A673 (cell line): ENCODE measurements at regions not wholly inside any gene's neighbourhood (a gene's known extent, or its start where the extent isn't known, plus 50 kb on each side); places are given as distances from the start of the nearest gene placed in this dataset.

ENCODE experiments used
- CTCF ChIP-seq: fragments of 300-800, 200-600 bp; sonication (generic); conservative IDR thresholded peaks from 2 replicates; pipeline ENCODE4 v1.5.1; 2017; ENCODE audit warnings: low read depth, mild to moderate bottlenecking, antibody characterized with exemption, low read length, moderate library complexity, mixed read lengths
- EZH2 ChIP-seq: fragments of 200-600 bp; sonication (generic); IDR thresholded peaks from 2 replicates; pipeline ENCODE4 v1.6.1; 2017; ENCODE audit warnings: borderline replicate concordance, low read depth, mild to moderate bottlenecking, mixed read lengths, antibody characterized with exemption, low read length; ENCODE audit not compliant: poor library complexity, severe bottlenecking

- TF ChIP-seq CTCF (no peak), EZH2 (no peak)
These were observed 232.9 kb upstream of the USP25 start for GRCh38 chr21:15496911-15497310.
